Fibroblast of upper back skin (primary cell): ENCODE measurements at regions not wholly inside any gene's neighbourhood (a gene's known extent, or its start where the extent isn't known, plus 50 kb on each side); places are given as distances from the start of the nearest gene placed in this dataset.
"Not testable (repeated sequence)": the region's sequence is repeated elsewhere in the genome, so short reads cannot be mapped to it uniquely, and the experiment has no call there.

Experiments
- DNase-seq: peaks from one replicate; pipeline ENCODE4 v3.0.0-alpha.2; 2013

DNA sequence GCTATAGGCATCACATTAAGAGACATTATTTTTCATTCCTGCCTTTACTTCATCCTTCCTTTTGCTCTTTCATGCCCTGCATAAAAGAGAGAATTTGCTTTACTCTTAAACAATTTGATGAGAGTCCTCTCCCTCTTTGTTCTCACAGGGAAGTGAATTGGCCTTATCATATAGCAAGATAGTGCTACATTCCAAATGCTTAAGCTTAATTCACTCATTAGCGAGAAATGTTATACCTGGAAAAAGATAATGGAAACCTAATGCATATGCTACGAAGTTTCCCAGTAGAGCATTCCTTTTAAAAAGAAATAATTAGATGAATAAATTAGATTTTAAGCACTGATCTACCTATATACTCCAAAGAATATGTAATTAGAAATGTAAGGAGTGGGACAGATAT, 798.8 kb downstream of the C12orf50 start:
- no peak for DNase-seq

DNA sequence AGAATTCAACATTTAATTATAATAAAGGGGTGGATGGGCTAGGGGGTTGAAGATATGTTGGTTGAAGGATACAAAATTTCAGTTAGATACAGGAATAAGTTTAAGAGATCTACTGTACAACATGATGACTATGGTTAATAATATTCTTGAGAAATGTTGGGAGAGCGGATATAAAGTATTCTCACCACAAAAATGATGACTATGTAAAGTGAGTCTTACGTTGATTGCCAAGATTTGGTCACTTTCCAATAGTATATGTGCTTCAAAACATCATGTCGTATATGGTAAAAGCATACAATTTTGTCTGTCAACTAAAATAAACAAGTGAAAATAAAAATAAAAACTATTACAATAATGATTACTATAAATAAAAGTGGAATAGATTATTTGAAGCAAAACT, 802.0 kb downstream of the C12orf50 start:
- peak; percentile 88 for DNase-seq

DNA sequence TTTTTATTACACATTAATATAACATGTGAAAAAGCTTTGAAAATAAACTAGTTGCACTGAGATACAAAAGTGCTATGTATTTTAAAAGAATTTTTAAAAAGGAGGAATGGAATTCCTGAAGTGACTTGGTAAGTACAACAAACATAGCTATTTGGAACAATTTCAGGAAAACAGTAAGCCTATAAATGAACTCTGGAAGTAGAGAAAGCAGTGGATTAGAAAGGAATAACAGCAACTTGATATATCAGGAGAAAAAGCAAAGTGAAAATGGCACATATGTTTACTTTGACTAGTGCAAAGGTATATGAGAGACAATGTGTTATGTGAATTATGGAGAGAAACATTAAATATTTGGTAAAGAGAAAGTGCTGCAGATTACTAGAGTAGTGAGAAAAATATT, 811.7 kb downstream of the C12orf50 start:
- no peak for DNase-seq

DNA sequence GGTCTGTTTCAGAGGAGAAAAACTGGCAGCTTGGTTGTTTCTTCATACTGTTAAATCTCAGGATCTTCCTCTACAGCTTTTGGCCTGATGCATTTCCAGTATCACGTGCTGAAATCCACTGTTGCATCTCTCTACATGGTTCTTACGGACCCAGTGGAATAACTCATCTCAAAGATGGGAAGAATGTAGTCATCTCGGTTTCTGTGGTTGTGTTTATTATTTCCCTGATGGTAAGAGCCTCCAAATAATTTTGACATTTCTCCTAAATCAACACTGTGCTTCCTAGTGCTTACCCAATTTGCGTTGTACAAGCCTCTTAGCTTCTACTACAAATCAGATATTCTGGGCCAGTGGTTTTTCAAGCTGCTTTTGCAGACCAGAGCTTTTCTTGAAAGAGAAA, 812.8 kb downstream of the C12orf50 start:
- DNase-seq, result peak; percentile 74

DNA sequence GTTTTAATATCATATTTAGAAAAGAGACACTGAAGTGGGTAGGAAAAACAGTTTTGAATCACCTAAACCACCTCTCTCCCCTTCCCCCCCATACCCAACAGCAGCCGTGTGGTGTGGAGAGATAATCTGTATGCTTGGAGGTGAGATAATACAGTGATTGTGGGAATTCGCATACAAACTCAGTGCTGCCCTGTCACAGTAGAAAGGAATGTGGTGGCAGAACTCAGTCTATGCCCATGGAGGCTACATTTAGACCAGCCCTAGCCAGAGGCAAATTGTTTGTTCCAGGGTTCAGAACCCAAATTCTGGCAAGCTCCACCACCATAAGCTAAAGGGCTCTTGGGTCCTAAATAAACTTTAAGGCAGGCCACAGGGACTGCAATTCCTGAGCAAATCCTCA, 827.0 kb downstream of the C12orf50 start:
- DNase-seq, result no peak

DNA sequence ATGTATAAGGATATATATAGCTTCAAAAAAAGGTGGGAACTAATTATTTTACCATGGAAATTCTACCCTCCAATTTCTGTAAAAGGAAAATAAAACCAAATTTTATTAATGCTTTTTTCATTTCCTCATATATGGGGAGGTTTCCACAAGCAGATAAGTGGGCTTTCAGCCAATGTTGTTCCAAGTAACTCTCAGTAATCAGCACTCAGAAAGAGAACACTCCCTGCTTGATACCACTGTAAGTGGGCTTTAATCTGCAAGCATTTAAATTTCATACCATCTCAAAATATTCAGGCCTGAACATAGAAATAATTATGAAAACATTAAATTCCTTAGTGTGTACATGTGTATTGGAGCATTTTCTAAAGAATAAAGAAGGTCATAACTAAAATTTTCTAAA, 827.6 kb downstream of the C12orf50 start:
- no peak for DNase-seq

DNA sequence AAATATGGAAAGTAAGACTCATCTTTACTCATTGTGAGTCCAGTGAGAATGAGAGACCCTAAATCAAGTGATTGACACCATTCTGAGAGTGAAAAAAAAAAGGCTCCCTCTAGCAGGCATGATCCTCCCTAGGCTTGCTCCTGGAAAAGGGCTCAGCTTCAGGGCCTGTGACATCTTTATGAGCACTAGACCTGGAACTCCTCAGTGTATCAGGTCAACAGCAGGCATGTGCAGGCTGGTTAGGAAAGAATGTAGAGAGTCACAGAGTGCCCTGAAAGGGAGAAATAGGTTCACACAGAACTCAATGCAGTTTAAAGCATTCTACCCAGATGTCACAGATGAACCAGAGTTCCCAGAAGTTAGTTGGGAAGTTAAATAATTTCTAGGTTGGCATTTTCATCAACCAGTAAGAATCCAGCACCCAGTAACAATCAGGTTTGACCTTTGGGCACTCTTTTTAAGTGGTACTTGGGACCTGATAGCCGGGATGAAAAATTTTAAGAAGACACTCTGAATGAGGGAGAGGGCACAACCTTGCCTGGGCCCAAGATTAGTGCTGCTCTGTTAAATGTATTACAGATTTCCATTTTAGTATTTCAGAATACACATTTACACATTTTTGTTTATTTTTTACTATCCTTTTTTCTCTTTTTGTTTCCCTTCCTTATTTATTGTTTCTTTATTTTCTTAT, 828.8 kb downstream of the C12orf50 start:
- no peak for DNase-seq

DNA sequence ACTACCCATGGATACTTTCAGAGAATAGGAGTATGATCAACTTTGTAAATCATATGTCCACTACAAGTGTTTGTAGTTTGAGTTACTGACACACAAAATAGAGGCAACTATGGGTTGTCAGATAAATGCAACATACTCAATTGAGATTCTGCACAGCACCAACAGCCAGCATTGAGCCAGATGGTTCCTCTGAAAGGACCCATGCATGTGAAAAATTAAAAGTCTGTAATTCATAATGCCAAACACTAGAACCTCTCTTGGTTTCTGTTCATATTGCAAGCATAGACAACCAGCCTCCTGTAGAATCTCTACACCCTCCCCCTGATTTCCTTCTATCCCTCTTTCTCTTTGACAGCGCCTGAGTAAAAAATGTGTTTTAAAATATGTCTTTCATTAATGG, 831.0 kb downstream of the C12orf50 start:
- no peak for DNase-seq

DNA sequence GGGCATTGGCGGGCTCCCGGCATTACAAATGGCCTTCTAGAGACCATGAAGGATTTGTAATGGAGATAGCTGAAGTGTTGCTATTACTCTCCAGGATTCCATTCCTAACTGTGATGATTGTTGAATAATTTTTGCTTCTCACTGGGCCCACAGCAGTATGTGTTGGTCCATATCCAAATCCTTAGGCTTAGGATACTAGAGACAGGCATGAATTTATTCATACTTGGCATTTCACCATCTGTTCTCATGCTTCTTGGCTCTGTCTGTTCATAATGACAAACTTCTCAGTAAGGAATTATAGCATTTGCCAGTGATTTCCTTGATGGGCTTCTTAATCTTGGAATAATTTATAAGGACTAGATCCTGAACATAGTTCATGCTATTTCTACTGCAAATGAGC, 832.9 kb downstream of the C12orf50 start:
- peak; percentile 66 for DNase-seq

DNA sequence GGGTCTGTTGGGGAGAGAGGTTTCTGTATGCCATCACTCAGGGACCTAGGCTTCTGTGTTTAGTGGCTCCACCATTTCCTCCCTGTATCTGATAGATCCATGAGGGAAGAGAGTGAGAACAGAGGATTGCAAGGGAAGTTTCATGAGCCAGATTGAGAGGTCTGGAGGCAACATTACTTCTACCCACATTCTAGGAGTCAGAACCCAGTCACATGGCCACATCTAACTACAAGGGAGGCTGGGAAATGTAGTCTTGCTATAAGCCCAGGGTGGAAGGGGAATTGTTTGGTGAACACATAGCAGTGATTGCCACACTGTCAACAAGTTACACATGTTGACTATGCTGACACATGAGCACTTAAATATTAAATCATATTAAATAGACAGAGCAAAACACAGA, 834.8 kb downstream of the C12orf50 start:
- DNase-seq, result not testable (repeated sequence)

DNA sequence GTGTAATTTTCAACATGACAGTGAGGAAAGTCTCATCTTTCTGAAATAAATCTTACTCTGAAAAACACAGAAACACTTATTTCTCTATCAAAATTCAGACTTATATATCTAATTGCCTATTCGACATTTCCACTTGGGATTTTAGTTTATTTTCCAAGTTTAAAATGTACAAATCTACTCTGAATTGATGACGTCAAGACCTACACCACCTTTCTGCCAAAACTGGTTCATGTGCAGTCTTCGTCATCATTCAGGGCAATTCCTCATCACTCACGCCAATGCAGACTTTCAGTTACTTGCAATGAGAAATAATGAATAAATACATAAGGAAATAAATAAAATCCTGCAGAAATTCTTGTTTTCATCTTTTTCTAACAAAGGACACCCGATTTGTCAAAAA, 843.8 kb downstream of the C12orf50 start:
- no peak for DNase-seq

DNA sequence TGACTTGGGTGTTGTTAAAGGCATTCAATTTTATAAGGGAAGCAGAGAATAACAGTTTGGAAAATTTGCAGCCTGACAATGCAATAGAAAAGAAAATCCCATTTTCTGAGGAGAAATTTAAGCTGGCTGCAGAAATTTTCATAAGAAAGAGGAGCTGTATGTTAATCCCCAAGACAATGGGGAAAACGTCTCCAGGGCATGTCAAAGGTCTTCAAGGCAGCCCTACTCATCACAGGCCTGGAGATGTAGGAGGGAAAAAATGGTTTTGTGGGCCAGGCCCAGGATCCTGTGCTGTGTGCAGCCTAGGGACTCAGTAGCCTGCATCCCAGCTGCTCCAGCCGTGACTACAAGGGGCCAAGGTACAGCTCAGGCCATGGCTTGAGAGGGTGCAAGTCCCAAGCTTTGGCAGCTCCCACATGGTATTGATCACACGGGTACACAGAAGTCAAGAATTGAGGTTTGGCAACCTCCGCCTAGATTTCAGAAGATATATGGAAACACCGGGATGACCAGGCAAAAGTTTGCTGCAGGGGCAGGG, 846.4 kb downstream of the C12orf50 start:
- DNase-seq, result no peak

DNA sequence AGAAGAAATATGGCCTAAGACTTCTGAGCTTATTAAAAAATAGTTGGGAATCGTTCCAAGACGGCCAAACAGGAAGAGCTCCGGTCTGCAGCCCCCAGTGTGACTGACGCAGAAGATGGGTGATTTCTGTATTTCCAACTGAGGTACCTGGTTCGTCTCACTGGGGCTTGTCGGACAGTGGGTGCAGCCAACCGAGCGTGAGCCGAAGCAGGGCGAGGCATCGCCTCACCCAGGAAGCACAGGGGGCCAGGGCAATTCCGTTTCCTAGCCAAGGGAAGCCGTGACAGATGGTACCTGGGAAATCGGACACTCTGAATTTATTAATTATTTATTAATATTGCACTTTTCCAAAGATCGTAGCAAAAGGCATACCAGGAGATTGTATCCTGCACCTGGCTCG, 857.8 kb downstream of the C12orf50 start:
- no peak for DNase-seq

DNA sequence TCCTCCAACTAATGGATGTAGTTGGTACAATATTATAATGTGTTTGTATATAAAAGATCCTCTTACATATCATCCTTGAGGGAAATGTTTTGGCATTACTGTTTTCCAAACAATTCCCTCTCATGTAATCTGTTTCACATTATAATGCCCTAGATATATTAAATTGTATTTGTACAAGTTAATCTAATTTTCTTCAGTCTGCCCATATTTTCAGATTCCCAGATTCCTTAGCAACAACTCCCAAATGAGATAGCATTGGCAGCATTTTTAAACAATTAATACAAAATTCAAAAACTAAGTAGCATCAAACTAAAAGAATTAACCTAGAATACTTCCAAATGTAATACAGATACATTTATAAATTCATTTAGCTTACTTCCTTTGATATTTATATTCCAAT, 860.2 kb downstream of the C12orf50 start:
- DNase-seq, result no peak

DNA sequence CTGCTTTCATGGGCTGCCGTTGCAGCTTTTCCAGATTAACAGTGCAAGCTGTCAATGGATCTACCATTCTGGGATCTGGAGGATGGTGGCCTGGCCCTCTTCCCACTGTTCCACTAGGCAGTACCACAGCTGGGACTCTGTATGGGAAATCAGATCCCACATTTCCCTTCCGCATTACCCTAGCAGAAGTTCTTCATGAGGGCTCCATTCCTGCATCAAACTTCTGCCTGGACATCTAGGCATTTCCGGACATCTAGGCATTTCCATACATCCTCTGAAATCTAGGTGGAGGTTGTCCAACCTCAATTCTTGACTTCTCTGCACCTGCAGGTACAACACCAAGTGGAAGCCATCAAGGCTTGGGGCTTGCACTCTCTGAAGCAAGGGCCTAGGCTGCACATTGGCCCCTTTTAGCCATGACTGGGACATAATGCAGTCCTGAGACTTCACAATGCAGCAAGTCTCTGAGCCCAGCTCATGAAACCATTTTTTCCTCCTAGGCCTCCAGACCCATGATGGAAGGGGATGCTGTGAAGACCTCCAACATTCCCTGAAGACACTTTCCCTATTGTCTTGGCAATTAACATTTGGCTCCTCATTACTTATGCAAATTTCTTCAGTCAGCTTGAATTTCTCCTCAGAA, 863.3 kb downstream of the C12orf50 start:
- DNase-seq, result no peak

DNA sequence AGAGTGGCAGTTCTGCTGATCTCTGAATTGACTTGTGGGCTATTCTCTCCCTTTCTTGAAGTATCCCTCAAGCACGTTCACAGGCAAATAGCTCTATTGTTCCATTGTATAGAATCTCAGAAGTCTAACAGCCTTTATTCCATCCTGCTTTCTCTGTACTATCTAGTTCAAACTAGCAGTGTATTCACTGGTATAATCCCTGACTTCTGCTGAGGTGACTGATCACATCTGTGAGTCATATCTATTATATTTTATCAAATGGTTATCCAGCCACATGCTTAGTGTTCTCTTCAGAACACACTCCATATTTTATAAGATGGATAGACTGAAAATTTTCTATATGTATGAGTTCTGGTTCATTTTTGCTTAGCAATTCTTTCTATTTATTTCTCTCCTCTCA, 866.1 kb downstream of the C12orf50 start:
- DNase-seq, result no peak

DNA sequence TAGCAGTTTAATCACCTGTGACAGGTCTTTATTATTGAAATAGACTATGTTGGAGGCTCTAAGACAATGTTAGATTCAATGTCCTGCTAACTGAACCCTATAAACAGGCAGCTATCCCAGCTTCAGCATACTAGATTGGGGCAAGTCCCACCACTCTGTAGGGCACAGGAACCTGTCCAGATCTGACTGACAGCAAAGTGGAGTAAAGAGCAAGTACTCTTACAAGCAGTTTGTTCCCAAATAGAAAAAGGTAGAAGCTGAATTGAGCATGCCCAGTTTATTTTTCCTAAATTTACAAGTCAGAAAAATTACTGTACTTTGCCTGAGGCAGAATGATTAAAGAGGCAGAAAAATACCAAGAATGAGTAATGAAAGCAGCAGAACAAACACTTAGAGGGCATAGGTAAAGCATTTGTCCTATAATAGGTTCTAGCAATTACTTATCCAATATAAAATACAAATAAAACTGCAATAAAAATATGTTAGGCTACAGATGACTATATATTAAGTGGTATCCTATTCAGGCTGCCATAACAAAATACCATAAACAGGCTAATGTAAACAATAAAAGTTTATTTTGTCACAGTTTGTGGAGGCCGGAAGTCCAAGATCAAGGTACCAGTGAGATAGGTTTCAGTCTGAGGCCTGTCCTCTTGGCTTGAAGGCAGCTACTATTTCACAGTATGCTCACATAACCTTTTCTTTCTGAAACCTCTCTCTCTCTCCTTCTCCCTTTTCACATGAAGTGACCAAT, 868.2 kb downstream of the C12orf50 start:
- DNase-seq, result no peak

DNA sequence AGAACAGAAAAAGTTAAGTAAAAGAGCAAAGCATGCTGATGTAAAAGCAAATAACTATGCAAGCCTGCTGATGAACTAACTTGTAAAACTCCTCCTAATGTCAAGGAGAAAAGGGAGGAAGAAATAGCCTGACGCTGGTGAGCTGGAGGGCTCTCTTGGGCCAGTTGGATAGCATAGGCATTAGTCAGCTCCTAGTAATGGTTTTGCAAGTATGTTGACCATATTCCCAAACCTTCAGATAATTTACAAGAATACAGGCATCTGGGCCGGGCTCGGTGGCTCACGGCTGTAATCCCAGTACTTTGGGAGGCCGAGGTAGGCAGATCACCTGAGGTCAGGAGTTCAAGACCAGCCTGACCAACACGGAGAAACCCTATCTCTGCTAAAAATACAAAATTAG, 871.4 kb downstream of the C12orf50 start:
- peak; percentile 97 for DNase-seq

DNA sequence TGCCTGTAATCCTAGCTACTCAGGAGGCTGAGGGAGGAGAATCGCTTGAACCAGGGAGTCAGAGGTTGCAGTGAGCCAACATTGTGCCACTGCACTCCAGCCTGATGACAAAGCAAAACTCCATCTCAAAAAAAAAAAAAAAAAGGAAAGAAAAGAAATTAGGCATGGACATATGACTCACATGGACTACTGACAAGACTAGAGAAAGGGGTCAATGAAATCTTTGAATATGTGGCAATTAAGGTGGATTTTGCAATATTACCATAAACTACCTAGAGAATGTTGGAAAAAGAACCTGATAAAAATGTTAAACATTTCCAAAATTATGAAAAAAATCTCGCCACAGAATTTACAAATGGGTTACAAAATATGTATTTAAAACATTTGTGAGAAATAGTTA, 873.6 kb downstream of the C12orf50 start:
- peak; percentile 83 for DNase-seq

DNA sequence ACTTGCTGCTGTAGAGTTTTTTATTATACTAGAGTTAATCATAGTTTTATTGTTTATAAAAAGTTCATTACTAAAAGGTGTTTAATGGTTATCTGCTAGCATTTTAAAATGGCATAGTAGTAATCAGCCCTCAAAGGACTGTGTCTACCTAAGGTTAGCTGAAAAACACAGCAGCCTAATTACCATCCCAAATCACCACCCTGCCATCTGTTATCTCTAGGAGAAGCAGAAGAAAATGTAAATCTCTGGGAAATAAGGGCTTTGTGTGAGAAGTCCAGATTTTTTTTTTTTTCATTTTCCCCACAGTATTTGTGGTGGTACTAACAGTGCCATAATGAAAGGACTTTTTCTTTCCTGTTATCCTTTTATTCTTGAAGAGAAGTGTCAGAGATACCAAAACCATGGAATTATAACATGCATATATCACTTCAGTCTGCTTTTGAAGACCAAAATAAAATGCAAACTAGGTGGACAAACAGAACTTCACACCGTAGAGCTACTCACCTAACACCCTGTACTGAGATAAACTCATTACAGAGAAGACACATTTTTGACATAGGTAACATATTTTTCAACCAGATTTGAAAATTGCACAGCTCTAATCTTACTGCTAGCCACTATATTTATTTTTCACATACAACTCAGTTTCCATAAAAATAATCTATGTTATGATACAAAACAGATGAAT, 876.2 kb downstream of the C12orf50 start:
- DNase-seq, result no peak

DNA sequence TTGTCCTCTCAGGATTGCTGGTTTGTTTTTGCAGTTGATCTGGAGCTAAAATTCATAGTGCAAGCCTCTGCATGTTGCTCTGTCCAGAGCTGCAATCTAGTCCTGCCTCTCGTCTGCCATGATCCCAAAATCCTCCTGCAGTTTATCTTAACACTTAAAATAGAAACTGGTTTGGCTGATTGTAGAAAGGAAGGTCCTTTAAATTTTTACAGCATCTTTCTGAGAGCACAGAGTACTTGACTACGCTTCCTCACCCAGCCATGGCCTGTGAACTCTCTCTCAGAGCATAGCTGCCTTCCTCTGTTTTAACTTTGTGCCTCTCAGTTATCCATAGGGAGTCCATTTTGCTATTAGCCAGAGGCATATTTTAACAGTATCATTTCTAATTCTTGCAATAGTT, 877.1 kb downstream of the C12orf50 start:
- no peak for DNase-seq

DNA sequence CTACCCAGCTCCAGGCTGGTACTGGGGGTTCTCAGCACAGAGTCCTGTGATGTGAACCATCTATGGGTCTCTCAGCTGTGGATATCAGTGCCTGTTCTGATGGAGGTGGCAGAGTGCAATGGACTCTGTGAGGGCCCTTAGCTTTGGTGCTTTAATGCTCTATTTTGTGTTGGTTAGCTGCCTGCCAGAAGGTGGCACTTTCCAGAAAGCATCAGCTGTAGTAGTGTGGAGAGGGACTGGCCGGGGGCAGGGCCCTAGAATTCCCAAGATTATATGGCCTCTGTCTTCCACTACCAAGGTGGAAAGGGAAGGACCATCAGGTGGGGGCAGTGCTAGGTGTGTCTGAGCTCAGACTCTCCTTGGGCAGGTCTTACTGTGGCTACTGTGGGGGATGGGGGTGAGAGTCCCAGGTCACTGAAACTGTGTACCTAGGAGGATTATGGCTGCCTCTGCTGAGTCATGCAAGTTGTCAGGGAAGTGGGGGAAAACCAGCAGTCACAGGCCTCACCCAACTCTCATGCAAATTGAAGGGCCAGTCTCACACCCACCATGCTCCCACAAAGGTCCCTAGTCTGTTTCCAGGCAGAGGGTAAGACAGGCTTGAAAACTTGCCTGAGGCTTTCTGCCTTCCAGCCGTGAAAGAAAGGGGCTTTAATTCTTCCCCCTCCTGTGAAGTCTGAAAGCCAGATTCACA, 878.1 kb downstream of the C12orf50 start:
- no peak for DNase-seq

DNA sequence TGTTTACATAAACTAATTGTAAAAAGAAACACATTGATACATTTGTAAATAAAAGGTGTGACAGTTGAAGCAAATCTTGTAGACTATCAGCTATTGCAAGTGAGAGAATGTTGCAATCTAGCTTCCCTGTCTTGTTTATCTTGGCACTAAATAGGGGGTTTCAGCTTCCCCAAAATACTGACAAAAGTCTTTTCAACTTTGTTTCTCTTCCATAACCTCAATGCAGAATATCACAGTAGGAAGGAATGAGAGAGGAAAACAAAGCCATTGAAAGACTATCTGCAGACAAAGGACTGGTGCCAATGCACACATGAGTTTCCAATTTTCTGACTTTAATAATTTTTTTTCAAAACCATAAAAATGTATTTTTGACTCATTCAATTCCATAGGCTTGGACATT, 886.2 kb upstream of the MGAT4C start:
- DNase-seq, result peak; percentile 83
